ENCODE measurements at regions not wholly inside any gene's neighbourhood (a gene's known extent, or its start where the extent isn't known, plus 50 kb on each side); places are given as distances from the start of the nearest gene placed in this dataset.

GRCh38 chr3:72109327-72110259 is 324.6 kb upstream of the PROK2 start:
- intact Hi-C loops (cut with micrococcal nuclease): loop anchor here (10.0 kb wide), 1 partner anchor 525 kb away; the partner anchor contains the start of gene FOXP1

GRCh38 chr3:72105306-72105705 is 320.4 kb upstream of the PROK2 start:
- intact Hi-C loops (cut with micrococcal nuclease): loop anchor here (10.0 kb wide), 1 partner anchor 521 kb away; the partner anchor contains the start of gene FOXP1

DNA sequence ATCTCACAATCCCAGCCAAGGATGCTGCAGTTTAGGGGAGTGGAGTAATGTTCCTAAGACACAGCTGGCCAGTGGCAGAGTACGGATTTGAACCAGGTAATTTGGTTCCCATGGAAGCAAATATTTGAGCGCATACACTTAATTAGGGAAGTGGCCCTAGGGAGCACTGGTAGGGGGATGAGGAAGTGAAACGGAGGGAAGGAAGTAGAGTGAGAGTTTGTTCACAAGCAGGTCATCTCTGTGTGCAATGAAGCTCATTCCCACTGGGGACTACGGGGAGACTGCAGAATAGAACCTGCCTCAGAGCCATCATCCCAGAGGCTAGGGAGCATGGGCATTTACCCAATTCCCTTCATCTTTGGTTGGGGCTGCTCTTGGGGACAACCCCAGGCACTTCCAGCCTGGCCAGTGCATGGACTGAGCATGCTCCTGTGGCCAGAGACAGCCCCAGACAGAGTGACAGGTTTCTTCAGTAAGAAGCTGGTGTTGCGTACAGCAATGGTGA is 317.2 kb upstream of the PROK2 start:
- intact Hi-C loops (cut with micrococcal nuclease): loop anchor here (5.0 to 10.0 kb wide), 3 partner anchors 325 to 720 kb away; partner anchors contain the start of gene FOXP1

DNA sequence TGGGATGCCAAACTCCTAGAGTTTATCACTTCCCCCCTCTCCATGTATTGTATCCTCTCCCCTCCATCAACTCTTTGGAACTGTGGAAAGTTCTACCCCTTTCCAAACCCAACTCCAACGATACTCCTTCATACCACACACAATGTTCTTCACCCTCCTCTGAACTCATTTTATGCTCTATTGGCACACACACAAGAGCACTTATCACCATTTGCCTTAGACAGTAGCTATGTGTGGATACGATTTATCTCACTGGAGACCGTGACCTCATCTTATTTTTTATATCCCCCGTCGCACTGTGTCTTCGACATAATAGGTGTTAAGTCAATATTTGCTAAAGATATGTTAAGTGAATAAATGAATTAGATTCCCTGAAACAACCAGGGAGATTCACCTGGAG is 316.5 kb upstream of the PROK2 start:
- intact Hi-C loops (cut with micrococcal nuclease): loop anchor here (1.0 to 10.0 kb wide), 11 partner anchors 117 to 895 kb away; partner anchors contain the start of genes FOXP1, PPP4R2 and SHQ1

DNA sequence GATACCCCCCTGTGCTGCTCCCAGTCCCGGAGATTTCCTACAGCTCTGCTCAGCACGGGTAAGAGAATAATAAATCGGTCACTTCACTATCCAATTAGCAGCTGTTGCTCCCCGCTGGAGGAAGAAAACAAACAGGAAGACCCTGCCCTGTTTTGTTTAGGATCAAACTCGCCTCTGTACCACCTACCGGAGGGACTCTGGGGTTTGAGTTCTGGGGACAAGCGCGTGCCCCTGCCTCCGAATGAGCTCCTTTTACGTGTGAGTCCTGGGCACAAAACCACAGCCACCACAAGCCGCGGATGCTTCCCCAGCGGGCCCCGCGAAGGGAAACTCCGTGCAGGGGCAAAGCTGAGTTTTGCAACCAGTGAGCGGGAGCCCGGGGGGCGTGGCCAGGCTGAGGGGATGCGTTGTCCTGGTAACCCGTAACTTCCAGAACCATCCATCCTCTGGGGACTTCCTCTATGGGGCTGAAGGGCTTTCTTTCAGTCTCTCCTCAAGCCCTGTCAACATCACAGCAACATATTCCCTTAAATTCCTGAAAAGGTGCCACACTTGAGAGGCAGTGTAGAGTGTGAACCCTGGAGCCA is 315.7 kb upstream of the PROK2 start:
- intact Hi-C loops (cut with micrococcal nuclease): loop anchor here (1.0 to 10.0 kb wide), 13 partner anchors 38 to 896 kb away; partner anchors contain the start of genes FOXP1, PPP4R2 and SHQ1

DNA sequence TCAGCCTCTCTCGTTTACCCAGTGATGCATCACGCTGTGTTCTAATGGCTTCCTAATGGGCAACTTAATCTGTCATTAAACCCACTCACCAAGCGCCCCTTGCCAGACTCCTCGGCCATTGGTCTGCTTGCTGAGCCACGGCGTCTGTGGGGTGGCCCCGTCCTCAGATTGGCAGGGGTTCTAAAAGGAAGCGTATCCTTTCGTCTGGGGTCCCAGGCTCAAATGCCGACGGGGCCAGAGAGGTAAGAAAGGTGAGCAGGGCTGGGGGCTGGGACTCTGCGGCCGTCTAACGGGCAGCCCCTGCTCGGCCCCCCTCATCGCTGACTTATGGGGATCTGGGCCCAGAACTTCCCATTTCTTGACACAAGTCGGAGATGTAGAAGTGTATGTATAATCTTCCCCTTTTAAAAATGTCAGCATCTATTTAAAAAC is 315.1 kb upstream of the PROK2 start:
- intact Hi-C loops (cut with micrococcal nuclease): loop anchor here (1.0 to 10.0 kb wide), 10 partner anchors 38 to 897 kb away; partner anchors contain the start of genes FOXP1, PPP4R2 and SHQ1

DNA sequence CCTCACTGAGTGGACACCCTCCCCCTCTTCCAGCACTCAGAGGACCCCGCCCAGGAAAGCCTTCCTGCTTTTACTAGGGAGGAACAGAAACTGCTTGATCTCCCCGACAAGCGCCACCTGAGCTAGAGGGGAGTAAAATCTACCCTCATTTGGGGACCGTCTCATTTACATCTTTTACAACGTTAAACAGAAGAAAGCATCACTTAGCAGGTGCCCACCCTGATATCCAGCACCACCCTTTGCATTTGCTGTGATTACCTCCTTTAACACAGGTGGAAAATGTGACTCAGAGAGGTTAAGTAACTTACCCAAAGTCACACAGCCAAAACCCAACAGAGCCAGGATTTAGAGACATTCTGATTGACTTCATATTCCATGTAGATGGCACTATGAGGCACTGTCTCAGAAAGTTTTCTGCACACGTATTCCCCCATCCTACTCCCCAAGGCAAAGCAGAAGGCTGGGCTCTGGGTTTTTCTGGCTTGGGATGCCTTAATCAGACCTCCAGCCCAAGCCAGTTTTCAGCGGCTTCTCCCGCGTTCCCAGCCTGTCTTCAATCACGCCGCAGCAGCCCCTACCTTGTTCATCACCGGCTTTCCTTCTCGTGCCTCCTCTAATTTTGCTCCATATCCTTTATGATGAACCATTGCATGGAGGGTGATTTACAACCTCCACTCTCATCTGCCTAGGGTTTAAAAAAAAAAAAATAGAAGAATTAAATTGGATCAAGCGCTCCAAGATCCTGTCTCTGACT is 314.6 kb upstream of the PROK2 start:
- intact Hi-C loops (cut with micrococcal nuclease): loop anchor here (1.0 to 10.0 kb wide), 10 partner anchors 39 to 897 kb away; partner anchors contain the start of genes FOXP1, PPP4R2 and SHQ1

GRCh38 chr3:72097053-72097452 is 312.1 kb upstream of the PROK2 start:
- intact Hi-C loops (cut with micrococcal nuclease): no loop called here

GRCh38 chr3:72095521-72095920 is 310.6 kb upstream of the PROK2 start:
- intact Hi-C loops (cut with micrococcal nuclease): no loop called here

GRCh38 chr3:72093992-72094334 is 309.0 kb upstream of the PROK2 start:
- intact Hi-C loops (cut with micrococcal nuclease): no loop called here

DNA sequence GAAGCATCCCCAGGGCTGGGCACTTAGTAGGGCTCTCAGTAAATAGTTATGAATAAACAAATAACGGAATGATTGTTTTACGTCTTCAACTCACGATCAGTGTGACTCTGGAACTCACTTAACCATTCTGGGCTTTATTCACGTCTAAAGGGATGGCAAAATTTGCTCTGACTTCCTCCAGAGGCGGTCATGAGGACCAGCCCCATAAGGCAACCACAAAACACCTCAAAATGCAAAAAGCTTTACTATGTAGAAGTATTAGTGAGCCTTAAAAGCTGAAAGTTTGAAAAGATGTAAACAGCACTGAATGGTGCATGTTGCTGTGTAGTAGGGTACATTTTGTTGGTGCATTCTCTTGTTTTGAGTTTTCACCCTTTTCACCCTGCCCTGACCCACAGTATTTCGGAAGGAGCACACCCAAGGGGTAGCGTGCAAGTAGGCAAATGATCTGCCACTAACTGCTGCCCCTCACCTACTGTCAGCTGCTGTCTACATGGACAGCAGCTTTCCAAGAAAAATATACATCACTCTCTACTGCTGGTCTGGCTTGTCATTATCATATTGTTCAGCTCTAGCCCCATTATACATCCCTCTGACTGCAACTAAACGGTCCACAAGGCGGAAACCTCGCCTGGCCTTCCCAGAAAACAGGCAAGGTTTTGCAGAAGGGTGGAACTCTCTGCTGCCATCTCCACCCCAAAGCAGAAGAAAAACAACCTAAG is 308.5 kb upstream of the PROK2 start:
- intact Hi-C loops (cut with micrococcal nuclease): no loop called here

DNA sequence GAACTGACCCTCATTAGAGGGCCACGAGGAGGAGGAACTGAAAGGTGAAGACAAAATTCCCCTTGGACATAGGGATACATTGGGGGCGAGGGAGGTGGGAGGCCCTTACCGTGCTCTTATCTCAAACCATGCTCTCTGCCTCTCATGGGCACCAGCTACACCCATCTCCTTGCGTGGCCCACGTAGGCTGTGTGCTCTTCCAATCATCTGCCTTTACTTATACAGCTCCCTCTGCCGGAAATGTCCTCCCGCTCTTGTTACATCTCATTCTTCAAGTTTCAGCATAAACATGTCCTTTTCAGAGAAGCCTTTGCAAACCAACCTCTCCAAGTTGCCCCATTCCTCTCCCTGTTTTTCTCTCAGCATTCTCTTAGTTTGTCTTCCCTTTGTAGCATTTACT is 307.8 kb upstream of the PROK2 start:
- intact Hi-C loops (cut with micrococcal nuclease): no loop called here

DNA sequence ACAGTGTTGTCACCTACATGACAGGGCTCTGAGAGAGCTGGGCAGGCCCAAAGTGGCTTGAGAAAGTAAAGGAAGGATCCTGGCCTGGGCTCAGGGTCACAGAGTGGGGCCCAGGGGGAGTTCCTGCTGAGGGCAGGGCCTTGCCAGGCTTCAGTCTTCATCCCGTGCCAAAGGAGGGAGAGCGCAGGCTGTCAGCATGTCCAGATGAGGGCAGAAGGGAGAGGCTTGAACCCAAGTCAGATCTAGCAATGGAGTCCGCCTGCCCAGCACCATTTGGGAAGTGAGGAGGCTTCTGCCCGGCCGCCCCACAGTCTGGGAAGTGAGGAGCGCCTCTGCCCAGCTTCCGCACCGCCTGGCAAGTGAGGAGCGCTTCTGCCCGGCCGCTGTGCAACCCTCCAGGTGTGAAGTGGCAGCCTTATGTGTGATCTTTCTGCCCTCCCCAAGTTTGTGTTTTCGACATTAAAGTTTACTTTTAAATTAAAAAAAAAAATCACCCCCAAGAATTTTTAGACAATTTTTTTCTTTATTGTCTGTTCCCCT is 303.6 kb upstream of the PROK2 start:
- intact Hi-C loops (cut with micrococcal nuclease): no loop called here

- intact Hi-C loops (cut with micrococcal nuclease): no loop called here
Observed at GRCh38 chr3:72087420-72087819, 302.5 kb upstream of the PROK2 start.

DNA sequence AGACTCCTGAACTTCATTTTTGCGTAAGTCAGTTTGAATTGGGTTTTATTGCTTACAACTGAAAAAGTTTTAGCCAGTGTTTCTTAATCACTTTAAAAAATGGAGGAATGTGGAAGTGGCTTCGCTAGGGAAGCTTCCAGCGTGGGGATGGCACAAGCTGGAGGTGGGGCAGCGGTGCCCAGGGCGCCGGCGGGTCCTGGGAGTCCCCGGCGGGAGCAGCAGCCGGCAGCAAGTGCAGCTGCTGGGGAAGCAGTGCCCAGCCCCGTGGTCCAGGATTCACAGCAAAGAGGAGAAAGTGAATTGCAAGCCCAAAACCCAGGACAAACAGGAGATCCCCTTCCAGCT is 301.8 kb upstream of the PROK2 start:
- intact Hi-C loops (cut with micrococcal nuclease): no loop called here

DNA sequence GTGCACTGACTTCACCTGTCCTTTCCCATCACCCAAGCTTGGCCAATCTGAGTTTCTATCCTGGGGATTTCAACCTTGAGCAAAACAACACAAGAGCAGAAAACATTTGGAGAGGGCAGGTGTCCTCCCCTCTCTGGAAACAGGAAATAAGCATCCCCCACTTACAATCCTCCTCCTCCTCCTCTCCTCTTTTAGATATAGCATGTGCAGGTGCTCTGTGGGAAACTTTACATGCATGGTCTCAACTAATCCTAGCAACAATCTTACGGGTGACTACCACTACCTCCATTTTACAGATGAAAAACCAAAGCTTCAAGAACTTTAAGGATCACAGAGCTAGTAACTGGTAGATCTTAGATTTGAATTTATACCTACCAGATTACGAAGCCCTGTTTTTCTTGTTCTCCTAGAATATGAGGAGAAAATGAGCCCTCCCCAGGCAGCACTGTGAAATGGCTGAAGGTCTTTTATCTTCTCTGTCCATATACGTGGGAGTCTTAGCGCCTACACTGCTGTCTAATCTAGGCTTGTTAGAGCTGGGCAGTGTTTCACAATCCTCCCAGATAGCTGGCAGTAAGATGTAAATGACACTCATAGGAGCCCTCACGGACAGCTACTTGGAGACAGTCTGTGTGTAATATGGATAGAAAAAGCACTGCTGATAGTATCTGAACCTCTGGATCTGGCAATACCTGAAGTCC is 301.2 kb upstream of the PROK2 start:
- intact Hi-C loops (cut with micrococcal nuclease): no loop called here

DNA sequence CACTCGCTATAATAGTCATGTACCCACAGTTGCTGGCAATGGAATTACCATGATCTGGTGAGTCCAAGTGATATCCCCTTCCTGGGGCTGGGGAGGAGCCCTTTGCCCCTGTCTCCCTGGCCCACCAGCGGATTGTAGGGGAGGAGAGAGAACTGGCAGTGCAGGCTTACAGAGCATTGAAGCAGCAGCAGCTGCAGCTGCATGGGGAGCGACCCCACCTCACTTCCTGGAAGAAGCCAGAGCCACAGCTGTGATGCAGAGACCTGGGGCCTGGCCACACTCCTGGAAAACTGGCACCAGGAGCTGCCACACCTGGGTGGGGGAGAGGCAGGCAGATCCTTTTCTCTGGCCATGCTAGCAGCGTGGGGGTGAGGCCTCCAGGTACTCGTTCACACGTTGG is 300.1 kb upstream of the PROK2 start:
- intact Hi-C loops (cut with micrococcal nuclease): no loop called here

DNA sequence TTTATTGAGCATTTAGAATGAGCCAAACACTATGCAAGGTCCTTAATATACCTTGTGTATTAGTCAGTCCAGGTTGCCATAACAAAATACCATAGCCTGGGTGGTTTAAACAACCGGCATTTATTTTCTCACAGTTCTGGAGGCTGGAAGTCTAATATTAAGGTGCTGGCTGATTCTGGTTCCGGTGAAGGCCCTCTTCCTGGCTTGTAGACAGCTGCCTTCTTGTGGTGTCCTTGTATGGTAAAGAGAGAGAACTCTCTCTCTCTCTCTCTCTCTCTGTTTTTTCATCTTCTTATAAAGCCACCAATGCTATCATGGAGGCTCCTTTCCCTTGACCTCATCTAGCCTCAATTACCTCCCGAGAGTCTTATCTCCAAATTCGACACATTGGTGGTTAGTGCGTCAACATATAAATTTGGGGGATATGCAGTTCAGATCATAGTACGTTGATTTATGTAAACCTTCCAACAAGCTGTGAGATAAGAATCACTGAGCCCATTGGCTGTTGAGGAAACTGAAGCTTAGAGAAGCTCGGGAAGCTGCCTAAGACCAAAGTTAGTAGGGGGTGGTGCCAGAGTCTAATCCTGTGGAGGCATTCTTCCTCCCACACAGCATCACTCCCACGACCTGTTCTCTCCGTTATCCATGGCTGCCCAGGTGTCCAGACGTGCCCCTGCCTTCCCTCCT is 298.0 kb upstream of the PROK2 start:
- intact Hi-C loops (cut with micrococcal nuclease): no loop called here

DNA sequence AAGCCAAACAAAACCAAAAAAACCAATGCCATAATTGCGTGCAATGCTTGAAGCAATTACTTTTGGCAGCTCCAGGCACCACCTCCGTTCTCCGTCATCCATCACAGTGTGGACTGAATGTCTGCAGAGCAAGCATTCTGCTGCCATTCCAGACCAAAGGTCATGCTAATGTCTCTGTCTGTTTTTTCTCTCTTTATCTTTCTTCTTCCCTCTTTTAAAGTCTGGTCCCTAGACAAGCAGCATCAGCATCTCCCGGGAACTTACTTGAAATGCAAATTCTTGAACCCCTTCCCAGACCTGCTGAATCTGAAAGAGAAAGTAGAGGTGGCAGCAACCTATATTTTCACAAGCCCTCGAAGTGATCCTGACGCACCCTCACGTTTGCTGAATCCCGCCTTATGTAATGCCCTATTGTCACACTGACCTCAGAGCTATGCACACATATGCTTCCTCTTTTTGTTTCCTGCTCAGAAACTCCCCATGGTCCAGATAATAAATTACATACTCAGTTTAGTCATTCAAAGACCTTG is 297.3 kb upstream of the PROK2 start:
- intact Hi-C loops (cut with micrococcal nuclease): no loop called here

Data from T-helper 1 cell treated with Interleukin-12 subunit alpha and Interleukin-12 subunit beta and Interleukin-4 antibody, amounts not matched to agents 30 ng/mL and 1 ng/mL, for 36 hours (primary cell).